Nephron progenitor cell (in vitro differentiated cells): ENCODE measurements at regions not wholly inside any gene's neighbourhood (a gene's known extent, or its start where the extent isn't known, plus 50 kb on each side); places are given as distances from the start of the nearest gene placed in this dataset.
"Not testable (repeated sequence)": the region's sequence is repeated elsewhere in the genome, so short reads cannot be mapped to it uniquely, and the experiment has no call there.

ENCODE experiments used
- DNase-seq: peaks from one replicate; pipeline ENCODE4 v3.0.0; 2021
- H3K27ac Mint-ChIP-seq: 2 replicates; pipeline ENCODE4 v1.8.0; 2021; ENCODE audit warnings: mild to moderate bottlenecking, moderate library complexity, mixed read lengths
- H3K27me3 Mint-ChIP-seq: 2 replicates; pipeline ENCODE4 v1.8.0; 2021; ENCODE audit warnings: mild to moderate bottlenecking, low read depth, mixed read lengths; ENCODE audit not compliant: poor library complexity
- H3K36me3 Mint-ChIP-seq: 2 replicates; pipeline ENCODE4 v1.8.0; 2021; ENCODE audit warnings: low read depth, mixed read lengths
- H3K4me1 Mint-ChIP-seq: 2 replicates; pipeline ENCODE4 v1.8.0; 2021; ENCODE audit warnings: mixed read lengths
- H3K4me3 Mint-ChIP-seq: 2 replicates; pipeline ENCODE4 v1.8.0; 2021; ENCODE audit warnings: mild to moderate bottlenecking, moderate library complexity, mixed read lengths
- H3K9me3 Mint-ChIP-seq: 2 replicates; pipeline ENCODE4 v1.8.0; 2021; ENCODE audit warnings: mild to moderate bottlenecking, moderate library complexity, mixed read lengths
- TF ChIP-seq, protein P1 (sequence below): fragments of 200-600 bp; sonication (generic); IDR thresholded peaks from 2 replicates; pipeline ENCODE4 v1.5.0; 2021; ENCODE audit warnings: antibody characterized with exemption

- H3K27ac Mint-ChIP-seq = no peak overlapping the region
Observed at GRCh38 chr7:51949726-51950644, 633.4 kb upstream of the COBL start.

GRCh38 chr7:51930834-51931233 lies 614.2 kb upstream of the COBL start:
- Mint-ChIP-seq H3K4me3 (no peak overlapping the region), H3K9me3 (peaks cover 8% of the 10 kb centered on the region), H3K36me3 (no peaks in the 10 kb centered on the region), H3K4me1 (no peaks in the 10 kb centered on the region), H3K27me3 (no peaks in the 10 kb centered on the region), H3K27ac (no peak overlapping the region)
- TF ChIP-seq, protein P1, sequence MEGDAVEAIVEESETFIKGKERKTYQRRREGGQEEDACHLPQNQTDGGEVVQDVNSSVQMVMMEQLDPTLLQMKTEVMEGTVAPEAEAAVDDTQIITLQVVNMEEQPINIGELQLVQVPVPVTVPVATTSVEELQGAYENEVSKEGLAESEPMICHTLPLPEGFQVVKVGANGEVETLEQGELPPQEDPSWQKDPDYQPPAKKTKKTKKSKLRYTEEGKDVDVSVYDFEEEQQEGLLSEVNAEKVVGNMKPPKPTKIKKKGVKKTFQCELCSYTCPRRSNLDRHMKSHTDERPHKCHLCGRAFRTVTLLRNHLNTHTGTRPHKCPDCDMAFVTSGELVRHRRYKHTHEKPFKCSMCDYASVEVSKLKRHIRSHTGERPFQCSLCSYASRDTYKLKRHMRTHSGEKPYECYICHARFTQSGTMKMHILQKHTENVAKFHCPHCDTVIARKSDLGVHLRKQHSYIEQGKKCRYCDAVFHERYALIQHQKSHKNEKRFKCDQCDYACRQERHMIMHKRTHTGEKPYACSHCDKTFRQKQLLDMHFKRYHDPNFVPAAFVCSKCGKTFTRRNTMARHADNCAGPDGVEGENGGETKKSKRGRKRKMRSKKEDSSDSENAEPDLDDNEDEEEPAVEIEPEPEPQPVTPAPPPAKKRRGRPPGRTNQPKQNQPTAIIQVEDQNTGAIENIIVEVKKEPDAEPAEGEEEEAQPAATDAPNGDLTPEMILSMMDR = no peak
- DNase-seq = no peak

More at GRCh38 chr7:51949726-51950644, 633.4 kb upstream of the COBL start:
- Mint-ChIP-seq H3K27me3 (peaks cover 4% of the 10 kb centered on the region), H3K4me1 (peaks cover 11% of the 10 kb centered on the region), H3K4me3 (no peak overlapping the region), H3K36me3 (no peaks in the 10 kb centered on the region), H3K9me3 (peaks cover 4% of the 10 kb centered on the region)
- DNase-seq = peak; percentile 16
- TF ChIP-seq, protein P1 = no peak

- Mint-ChIP-seq H3K9me3 (peaks cover 11% of the 10 kb centered on the region), H3K4me1 (no peaks in the 10 kb centered on the region), H3K4me3 (no peak overlapping the region), H3K27ac (no peak overlapping the region), H3K27me3 (no peaks in the 10 kb centered on the region), H3K36me3 (no peaks in the 10 kb centered on the region)
- no peak for DNase-seq
- TF ChIP-seq, protein P1 = no peak
Observed at GRCh38 chr7:51929818-51930217, 613.2 kb upstream of the COBL start.

GRCh38 chr7:51927738-51928137 lies 611.1 kb upstream of the COBL start:
- TF ChIP-seq, protein P1 = no peak
- Mint-ChIP-seq H3K4me3 (no peak overlapping the region), H3K27ac (no peak overlapping the region), H3K36me3 (no peaks in the 10 kb centered on the region), H3K4me1 (no peaks in the 10 kb centered on the region), H3K9me3 (peaks cover 16% of the 10 kb centered on the region), H3K27me3 (no peaks in the 10 kb centered on the region)
- DNase-seq = no peak

- TF ChIP-seq, protein P1 = no peak
- H3K27me3 Mint-ChIP-seq = no peaks in the 10 kb centered on the region
- H3K36me3 Mint-ChIP-seq = peaks cover 4% of the 10 kb centered on the region
- no peaks in the 10 kb centered on the region for H3K4me1 Mint-ChIP-seq
- no peak overlapping the region for H3K27ac Mint-ChIP-seq
- DNase-seq = no peak
- H3K4me3 Mint-ChIP-seq = no peak overlapping the region
- H3K9me3 Mint-ChIP-seq = peaks cover 10% of the 10 kb centered on the region
Observed at GRCh38 chr7:51918581-51918980, 602.0 kb upstream of the COBL start.

- no peak overlapping the region for H3K4me3 Mint-ChIP-seq
- peaks cover 12% of the 10 kb centered on the region for H3K9me3 Mint-ChIP-seq
- no peaks in the 10 kb centered on the region for H3K36me3 Mint-ChIP-seq
- no peak overlapping the region for H3K27ac Mint-ChIP-seq
- H3K27me3 Mint-ChIP-seq = peaks cover 3% of the 10 kb centered on the region
- TF ChIP-seq, protein P1 = no peak
- no peaks in the 10 kb centered on the region for H3K4me1 Mint-ChIP-seq
- no peak for DNase-seq
Observed at GRCh38 chr7:51901489-51901840, 584.9 kb upstream of the COBL start.

- not testable (repeated sequence) for DNase-seq, H3K27ac Mint-ChIP-seq, H3K4me3 Mint-ChIP-seq, H3K4me1 Mint-ChIP-seq, H3K27me3 Mint-ChIP-seq, H3K36me3 Mint-ChIP-seq
- peaks cover 12% of the 10 kb centered on the region for H3K9me3 Mint-ChIP-seq
Observed at GRCh38 chr7:51900755-51901488, 584.3 kb upstream of the COBL start.
